LHCN-M2 (cell line): ENCODE measurements at regions not wholly inside any gene's neighbourhood (a gene's known extent, or its start where the extent isn't known, plus 50 kb on each side); places are given as distances from the start of the nearest gene placed in this dataset.

Experiments used
- DNase-seq: peaks from one replicate; pipeline ENCODE4 v3.0.0-alpha.2; 2012; ENCODE audit warnings: low read depth

DNA sequence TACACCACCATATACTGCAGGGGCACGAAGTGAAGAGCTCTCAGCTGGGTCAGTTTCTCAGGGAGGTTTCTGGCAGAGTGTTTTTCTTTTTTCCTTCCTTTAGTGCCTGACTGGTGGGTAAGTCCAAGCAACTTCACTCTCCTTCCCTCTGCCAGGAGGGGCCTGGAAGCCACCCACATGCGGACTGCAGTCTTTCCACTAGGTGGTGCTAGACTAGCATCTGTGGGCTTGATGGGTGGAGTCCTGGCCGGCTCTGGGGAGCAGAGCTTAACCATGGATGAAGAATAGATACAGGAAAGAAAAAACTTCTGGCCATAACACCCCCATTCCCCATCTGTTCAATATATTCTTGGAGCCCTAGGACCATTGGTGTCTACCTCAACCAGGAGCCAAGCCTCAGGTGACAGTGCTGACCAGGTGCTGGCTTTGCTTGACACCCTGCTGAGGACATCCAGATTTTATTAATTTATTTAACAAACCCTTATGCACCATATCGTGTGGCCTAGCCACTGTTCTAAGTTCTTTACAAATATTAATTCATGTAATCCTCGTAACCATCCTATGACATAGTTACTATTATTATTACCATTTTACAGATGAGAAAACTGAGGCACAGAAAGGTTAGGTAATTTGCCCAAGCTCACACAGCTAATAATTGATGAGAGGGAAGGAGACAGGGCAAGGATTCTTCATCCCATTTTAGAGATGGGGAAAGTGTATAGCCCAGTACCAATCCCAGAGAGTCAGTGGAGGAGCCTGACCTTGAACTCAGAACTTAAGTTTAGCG lies 126.7 kb upstream of the CSF3R start:
- peak; percentile 39 for DNase-seq

DNA sequence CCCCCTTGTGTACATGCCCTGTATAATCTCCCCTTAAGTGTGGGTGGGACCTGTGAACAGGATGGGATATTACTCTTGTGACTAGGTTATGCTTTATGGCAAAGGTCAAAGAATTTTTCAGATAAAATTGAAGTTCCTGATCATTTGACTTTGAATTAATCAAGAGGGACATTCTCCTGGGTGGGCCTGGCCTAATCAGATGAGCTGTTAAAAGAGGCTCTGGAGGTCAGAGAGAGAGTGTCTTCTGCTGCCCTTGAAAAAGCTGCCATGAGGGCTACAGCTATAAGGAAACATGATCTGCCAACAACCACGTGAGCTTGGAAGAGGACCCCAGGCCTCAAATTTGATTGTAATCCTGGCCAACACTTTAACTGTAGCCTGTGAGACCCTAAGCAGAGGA lies 125.6 kb upstream of the CSF3R start:
- no peak for DNase-seq

DNA sequence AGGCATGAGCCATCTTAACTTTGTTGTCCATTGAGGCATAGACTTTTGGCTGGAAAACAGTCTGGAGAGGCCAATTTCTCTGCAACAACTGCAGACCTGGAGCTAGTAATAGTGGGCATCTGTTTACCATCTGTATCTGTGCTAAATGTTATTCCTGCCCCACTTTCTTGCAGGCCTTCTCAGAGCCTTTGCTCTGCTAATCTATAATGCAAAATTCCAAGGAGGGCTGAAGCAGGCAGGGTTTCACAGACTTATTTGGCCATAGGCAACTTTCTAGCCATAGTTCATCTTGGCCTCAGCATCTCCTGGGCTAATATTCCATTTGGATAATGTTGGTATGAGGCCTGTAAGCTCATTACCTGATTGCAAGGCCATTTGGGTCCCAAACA lies 124.5 kb upstream of the CSF3R start:
- DNase-seq = no peak

DNA sequence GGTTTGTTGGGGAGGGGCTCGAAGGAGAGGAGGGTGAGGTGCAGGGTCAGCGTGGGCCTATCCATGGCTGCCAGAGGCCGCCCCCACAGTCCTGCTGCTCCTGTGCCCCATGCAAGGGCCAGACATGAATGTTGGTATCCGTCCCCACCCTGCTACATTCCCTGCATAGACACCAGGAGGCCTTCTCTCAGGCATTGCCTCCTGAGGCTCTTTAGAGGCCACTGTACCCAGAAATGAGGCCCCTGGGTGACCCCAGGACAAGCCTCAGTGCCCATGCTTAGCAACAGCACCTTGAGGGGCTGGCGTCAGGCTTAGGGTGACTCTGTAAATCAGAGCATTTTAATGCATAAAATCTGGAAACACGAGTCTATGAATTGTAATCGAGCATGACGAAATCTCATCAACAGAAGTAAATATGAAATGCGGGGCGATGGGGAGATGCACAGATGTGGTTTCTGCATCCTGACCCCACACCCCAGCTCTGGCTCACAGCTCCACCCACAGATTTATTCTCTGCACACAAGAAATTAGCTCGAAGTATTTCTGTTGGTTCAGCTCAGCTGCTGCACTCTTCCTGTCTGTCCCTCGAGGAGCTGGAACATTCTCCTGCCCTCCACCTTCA lies 124.0 kb upstream of the CSF3R start:
- no peak for DNase-seq

DNA sequence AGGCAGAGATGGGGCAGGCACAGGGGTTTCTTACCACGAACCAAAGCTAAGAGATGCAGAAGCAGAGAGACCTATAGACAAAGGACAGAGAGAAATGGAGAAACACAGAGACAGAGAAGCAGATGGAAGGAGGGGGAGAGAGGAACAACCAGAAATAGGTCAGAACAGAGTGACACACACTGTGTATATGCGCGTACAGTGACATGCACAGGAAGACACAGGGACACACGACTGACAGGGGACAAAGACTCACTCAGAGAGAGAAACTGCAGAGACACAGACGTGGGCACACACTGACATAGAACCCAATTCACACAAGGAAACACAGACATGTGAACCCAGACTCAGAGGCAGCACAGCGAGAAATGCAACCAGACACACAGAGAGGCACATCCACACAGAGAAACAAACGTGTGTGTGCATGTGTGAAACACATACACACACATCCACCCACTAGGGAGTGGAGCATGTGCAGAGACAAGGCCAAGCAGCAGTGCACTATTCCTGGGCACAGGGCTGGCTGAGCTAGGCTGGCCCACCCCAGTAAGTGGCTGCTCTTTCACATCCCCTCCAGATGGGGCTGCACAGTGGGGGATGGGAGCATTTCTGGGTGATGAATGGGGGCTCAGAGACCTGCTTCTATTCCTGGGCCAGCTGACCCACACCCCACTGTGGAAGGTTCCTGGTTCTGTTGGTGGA lies 123.4 kb upstream of the CSF3R start:
- DNase-seq = no peak

DNA sequence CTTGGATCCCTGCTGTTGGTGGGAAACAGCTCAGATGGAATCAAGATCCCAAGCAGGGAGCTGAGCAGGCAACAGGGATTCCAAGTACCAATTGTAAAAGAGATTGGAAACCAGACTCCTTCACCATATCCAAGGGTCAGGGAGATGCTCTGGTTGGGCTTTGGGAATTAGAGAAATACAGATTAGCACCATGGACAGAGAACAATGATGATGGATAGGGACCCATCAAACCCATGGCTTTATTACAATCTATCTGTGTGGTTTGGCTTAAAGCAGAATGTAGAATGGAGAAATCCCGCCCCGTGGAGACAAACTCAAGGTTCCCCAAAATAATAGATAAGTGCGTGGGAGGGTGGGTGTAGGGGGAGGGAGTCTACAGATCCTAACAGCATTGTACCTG lies 120.7 kb upstream of the CSF3R start:
- peak; percentile 3 for DNase-seq

DNA sequence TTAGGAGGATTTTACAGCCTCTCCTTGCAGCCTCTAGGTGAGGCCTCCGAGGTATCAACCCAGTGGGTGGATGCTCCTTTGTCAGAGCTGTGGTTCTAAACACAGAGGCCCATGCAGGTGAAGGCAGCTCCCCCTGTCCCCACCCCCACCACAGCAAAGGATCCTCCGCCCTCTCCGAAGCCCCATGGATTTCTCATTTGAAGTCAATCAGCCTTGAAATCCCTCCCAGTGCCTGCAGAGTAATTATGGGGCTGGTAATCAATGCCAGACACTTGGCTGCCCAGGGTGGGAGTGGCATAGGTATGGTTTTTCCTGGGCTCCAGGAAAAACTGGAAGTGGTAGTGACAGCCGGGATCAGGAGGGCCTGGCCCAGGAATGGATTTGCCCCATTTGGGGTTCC lies 119.5 kb upstream of the CSF3R start:
- no peak for DNase-seq

DNA sequence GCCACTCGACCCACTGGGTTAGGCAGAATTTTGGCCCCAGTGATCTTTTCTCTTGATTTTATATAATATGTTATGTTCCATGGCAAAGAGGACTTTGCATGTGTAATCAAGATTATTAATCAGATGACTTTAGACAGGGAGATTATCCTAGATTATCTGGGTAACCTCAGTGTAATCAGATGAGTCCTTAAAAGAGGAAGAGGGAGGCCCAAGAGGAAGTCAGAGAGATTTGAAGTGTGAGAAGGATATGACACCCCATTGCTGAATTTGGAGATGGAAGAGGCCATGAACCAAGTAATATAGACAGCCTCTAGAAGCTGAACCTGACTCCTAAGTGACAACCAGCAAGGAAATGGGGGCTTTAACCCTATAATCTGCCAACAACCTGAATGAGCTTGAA lies 117.1 kb upstream of the CSF3R start:
- DNase-seq = no peak

DNA sequence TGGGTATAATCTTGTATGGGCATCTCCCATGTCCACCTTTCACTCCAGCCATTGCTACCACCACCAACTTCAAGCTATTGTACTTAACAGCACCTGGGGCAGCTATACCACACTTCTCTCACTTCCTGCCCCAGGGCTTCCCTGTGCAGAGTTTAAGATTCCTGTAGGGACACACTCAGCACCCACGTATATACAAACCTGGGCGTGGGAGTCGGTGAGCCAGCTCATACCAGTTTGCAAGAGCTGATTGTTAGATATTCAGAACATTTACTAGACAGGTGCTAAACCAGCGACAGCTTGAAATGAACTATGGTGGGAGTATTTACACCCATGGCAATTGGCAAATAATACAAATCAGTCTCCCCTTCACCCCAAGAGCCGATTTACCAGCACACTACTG lies 114.8 kb upstream of the CSF3R start:
- DNase-seq = no peak

DNA sequence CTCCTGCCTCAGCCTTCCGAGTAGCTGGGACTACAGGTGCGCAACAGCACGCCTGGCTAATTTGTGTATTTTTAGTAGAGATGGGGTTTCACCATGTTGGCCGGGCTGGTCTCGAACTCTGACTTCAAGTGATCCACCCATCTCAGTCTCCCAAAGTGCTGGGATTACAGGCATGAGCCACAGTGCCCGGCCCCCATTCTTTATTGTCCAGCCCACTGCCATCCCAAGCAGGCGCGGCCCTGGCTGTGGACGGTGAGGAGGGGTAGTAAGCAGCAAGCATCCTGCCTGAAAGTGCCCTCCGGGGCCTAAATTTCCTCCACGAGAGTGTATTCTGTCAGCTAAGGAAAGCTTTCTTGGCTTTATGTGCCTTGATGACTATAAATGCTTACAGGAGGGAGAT lies 113.2 kb upstream of the CSF3R start:
- no peak for DNase-seq

DNA sequence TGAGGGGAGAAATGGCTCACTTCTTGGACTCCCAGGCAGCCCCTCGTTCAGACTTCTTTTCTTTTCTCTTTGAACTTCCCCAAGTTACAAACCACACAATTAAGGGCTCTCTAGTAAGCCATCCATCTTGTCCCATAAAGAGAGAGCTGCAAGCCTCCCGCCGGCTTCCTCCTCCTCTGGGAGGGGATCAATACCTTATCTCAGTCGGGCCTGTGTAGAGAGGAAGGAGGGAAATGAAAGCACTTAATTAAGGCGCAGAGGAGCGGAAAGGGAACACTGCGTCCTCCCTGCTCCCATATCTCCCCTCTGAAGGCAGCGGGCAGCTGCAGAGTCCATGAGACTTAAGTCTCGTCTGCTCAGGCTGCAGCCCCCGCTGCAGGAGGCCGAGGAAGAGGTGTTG lies 112.6 kb upstream of the CSF3R start:
- no peak for DNase-seq

DNA sequence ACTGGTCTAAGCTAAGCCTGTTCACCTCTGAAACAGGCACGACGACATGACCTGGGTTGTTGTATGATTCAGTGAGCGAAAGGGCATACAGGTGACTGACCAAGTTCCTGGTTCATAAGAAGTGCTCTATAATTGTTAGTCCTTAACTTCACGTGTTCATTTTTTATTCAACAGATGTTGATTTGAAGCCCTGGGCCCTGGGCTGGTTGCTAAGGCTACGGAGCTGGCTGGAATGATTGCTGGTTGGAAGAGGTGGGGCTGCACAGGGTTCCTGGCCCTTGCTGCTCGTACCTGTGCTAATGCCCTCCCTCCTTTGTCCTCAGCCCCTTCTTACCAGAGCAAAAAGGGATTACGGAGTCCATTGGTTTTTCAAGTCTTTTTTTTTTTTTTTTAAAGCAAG lies 111.3 kb upstream of the CSF3R start:
- no peak for DNase-seq

DNA sequence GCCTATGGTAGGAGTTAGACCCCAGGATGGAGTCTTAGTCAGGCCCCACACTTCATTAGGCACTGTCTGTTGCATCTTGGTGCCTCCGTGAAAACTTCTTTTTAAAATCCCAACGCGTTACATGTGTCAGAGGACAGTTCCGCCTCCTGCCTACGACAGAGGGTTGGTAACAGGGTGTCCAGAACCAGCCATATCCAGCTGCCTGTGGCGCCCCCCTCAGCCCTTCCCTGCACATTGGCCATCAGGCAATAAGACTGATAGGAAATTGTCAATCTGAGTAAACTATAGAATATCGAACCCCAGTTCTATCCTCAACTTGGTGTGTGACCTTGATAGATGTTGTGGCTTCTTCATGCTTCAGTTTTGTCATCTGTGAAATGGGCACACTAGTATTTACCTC lies 108.6 kb upstream of the CSF3R start:
- DNase-seq = no peak

DNA sequence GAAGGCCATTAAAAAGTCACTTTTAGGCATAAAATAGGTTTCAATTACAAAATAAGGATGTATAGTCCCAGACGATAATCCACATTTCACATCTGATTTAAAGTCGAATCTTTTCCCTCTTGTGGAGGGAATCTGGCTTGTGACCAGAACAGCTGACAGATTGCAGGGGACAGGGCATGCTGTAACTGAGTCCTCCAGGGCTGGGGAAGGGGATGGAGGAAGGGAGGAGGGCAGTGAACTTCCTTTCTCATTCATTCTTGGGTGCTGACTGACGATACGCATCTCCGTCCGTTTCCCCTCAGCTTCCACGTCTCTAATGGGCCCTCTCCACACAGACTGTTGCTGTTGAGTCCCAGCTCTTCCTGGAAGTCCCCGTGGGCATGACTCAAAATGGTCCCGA lies 108.1 kb upstream of the CSF3R start:
- DNase-seq = no peak

DNA sequence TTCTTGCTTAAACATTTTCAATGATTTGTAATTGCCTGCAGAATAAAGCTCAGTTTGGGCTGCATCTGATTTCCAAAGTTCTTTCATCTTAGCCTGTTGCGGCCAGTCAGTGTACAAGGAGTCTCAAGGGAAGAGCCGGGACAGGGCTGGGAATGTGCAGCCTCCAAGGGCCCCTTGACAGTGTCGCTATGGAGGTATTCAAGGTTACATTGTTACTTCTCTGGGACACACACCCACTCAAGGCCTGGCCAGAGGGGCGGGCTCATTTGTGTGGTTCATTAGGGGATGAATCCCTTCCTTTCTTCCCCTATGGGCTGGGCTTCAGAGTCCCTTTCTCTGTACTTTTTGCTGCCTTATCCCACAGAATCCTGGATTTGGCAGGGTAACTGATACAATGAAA lies 107.6 kb upstream of the CSF3R start:
- no peak for DNase-seq

DNA sequence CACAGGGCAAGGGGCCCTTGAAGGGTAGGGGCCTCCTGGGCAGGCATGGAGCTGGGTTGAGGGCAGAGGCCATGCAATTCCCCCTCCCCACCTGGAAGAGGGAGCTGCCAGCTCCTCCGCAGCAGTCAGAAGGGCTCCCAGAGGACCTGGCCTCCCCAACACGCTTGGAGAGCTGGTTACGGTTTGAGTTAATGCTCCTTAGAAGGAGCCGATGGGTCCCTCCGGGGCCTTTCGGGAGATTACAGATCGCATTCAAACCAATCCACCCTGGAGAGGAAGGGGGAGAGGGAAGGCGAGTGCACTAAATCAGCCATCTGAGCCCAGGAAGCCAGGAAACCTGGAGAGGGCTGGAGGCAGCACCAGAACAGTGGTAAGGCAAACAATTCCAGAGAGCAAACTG lies 106.3 kb upstream of the CSF3R start:
- DNase-seq = no peak

DNA sequence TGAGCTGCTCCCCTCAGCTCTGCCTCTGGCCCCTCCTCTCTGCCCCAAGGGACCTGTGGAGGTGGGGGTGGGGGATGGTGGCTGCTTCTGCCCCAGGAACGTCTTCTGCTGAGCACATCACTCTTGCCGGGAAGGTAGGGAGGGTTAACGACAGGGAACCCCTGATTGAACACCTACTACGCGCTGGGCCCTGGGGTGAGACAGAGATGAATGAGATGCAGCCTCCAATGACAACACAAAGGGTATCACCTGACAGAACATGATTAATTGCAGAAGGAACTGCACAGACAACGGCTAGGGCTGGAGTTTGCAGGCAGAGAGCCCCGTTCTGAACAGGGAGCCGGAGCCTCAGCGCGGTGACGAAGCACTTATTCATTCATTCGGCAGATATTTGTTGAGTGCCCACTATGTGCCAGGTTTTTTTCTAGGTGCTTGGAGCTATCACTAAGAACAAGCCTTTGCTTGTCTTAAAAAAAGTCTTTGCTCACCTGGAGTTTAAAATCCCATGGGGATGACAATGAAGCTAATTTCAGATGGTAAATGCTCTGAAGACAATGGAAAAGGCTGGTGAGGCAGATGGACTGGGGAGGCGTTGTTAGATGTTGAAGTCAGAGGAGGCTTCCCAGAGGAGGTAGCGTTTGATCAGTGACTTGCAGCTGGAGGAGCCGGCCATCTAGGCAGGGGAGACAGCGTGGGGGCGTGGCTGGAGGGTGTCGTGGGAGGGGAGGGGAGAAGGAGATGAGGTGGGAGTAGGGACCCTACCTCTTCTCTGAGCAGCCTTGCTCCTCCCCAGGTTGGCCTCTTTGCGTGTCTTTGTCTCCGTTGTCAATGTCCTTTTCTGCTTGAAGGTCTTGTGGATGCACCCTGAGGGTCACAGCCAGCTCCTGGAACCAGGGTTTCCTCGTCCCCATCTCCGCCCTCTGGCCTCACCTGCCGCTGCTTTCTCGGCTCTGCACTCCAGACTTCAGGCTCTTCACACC lies 103.1 kb upstream of the CSF3R start:
- no peak for DNase-seq

DNA sequence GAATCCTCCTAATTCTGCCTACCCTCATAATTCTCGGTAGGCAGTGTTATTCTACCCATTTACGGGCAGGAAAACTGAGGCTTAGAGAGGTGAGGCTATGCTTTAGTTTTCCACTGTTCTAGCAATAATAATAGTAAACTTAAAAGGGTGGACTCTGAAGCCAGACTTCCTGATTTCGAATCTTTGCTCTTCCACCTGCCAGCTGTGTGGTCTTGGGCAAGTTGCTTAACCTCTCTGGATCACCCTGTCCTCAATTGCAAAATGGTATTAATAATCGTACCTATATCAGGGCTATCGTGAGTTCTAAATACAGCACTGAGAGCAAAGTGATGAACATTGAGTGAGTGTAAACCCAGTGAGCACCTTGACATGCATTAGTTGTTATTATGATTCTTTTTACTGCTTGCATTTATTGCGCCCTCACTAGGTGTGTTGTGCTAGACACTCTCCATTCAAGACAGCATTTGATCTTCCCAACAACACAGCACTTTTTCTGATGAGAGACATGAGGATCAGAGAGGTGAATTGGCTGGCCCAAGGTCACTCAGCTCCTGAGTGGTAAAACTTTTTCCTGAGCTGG lies 102.3 kb upstream of the CSF3R start:
- DNase-seq = no peak

DNA sequence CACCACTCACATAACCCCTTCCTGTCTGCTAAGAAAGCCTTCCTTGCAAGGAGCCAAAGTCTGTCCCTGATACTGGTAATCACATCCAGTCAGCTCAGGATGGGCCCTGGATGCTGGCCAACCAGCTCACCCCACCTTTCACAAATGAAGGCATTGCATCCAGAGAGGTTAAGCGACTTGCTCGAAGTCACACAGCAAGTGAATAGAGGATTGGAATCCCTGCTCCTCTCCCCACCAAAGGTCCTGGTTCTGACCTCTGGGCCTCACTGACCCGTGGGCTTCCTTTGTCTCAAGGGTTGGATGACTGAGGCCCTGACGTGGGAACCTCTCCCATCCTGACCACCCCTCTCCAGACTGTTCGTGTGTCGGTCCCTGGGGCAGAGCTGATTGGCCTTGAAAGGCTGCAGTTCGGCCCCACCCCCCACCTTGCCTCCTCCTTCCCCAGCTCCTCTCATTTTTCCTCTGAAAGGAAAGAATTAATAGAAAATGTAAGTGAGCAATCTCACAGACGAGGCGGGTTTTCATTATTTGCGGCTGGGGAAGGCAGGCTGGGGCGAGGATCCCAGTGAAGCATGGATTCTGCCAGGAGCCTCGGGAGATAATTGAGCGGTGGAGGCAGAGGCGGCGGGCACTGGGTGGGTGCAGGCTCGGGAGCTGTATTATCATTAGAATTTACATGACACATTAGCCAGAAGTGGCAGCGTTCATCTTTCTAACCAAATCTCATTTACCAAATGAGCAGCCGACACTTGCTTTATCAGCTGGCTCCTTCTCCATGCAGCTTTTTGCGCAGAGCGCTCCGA lies 101.5 kb upstream of the CSF3R start:
- no peak for DNase-seq

DNA sequence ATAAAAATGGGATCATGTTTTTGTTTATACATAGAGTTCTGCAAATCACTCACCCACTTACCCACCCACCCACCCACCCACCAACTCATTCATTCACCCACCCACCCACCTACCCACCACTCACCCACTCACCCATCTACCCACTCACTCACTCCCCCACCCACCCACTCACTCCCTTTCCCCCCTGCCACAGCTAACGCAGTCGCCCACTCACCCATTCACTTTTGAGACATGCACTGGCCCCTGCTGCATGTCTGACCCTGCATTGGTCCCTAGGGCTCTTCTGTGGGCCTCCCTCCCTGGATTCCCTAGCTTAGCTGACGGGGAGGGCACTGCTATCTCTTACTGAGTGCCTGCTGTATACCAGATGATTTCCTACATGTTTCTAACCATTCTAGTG lies 100.4 kb upstream of the CSF3R start:
- no peak for DNase-seq
